ENCODE measurements at regions not wholly inside any gene's neighbourhood (a gene's known extent, or its start where the extent isn't known, plus 50 kb on each side); places are given as distances from the start of the nearest gene placed in this dataset.

DNA sequence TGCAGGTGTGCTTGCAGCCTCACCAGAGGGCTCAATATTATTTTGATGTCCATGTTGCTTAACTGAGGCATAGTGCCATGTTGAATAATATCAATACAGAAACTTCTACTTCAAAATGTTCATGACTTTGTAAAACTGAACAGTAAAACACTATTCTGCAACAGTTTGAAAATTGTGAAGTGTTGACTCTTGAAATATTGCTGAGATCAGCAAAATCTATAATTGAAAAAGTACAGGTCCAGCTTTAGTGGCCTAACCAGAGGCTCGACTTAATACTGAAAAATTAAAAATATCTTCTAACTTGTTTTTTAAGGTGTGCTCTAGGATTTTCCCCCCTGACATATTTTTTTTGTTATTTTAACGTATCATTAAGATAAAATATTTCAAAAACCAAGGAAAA is 1460.7 kb downstream of the EFNB2 start:
- DNase-seq (ENCODE audit: low spot score in 2 of 2): no peak
- WGBS, 2 donors: 86 to 89% methylated on average over 2 of the region's 2 CpGs
- intact Hi-C loops (cut with DNase I; ENCODE audit: low total_unique reads): no loop called here
- H3K4me3 ChIP-seq (ENCODE audit: low read depth, poor library complexity, severe bottlenecking): no peak overlapping the region
- no peak for TF ChIP-seq POLR2A (IDR thresholded peaks at IDR 0.05)
- TF ChIP-seq, protein P1, sequence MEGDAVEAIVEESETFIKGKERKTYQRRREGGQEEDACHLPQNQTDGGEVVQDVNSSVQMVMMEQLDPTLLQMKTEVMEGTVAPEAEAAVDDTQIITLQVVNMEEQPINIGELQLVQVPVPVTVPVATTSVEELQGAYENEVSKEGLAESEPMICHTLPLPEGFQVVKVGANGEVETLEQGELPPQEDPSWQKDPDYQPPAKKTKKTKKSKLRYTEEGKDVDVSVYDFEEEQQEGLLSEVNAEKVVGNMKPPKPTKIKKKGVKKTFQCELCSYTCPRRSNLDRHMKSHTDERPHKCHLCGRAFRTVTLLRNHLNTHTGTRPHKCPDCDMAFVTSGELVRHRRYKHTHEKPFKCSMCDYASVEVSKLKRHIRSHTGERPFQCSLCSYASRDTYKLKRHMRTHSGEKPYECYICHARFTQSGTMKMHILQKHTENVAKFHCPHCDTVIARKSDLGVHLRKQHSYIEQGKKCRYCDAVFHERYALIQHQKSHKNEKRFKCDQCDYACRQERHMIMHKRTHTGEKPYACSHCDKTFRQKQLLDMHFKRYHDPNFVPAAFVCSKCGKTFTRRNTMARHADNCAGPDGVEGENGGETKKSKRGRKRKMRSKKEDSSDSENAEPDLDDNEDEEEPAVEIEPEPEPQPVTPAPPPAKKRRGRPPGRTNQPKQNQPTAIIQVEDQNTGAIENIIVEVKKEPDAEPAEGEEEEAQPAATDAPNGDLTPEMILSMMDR (IDR thresholded peaks at IDR 0.05): no peak

DNA sequence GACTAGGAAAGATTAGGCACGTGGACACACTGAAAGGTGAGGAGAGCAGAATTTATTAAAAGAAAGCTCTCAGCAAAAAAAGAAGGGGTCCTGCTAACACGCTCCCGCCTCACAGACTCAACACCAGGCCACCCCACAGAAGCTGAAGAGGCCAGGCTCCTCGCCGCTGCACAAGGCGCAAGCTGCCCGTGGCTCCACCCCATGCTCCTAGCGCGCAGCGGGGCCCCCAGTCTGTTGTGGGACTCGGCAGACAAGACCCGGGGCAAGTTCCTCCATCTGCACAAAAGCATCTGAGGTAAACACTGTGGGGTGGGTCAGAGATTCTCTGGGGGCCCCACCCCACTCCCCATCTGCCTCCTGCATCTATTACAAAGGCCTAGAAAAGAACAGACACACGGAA is 1462.4 kb downstream of the EFNB2 start:
- intact Hi-C loops (cut with DNase I; ENCODE audit: low total_unique reads): no loop called here
- H3K4me3 ChIP-seq (ENCODE audit: low read depth, poor library complexity, severe bottlenecking): no peak overlapping the region
- no peak for DNase-seq (ENCODE audit: low spot score in 2 of 2)
- TF ChIP-seq, protein P1 (IDR thresholded peaks at IDR 0.05): no peak
- no peak for TF ChIP-seq POLR2A (IDR thresholded peaks at IDR 0.05)
- 95 to 97% methylated on average over 13 of the region's 13 CpGs for WGBS, 2 donors

- TF ChIP-seq POLR2A (IDR thresholded peaks at IDR 0.05): no peak
- TF ChIP-seq, protein P1 (IDR thresholded peaks at IDR 0.05): no peak
- 90 to 98% methylated on average over 1 of the region's 1 CpG for WGBS, 2 donors
- no peak overlapping the region for H3K4me3 ChIP-seq (ENCODE audit: low read depth, poor library complexity, severe bottlenecking)
- DNase-seq (ENCODE audit: low spot score in 2 of 2): no peak
- intact Hi-C loops (cut with DNase I; ENCODE audit: low total_unique reads): no loop called here
These were observed 1465.0 kb downstream of the EFNB2 start for GRCh38 chr13:105070452-105070851.

GRCh38 chr13:105069106-105069505 is 1466.4 kb downstream of the EFNB2 start:
- DNase-seq (ENCODE audit: low spot score in 2 of 2): no peak
- intact Hi-C loops (cut with DNase I; ENCODE audit: low total_unique reads): no loop called here
- H3K4me3 ChIP-seq (ENCODE audit: low read depth, poor library complexity, severe bottlenecking): no peak overlapping the region
- TF ChIP-seq, protein P1 (IDR thresholded peaks at IDR 0.05): no peak
- TF ChIP-seq POLR2A (IDR thresholded peaks at IDR 0.05): no peak

DNA sequence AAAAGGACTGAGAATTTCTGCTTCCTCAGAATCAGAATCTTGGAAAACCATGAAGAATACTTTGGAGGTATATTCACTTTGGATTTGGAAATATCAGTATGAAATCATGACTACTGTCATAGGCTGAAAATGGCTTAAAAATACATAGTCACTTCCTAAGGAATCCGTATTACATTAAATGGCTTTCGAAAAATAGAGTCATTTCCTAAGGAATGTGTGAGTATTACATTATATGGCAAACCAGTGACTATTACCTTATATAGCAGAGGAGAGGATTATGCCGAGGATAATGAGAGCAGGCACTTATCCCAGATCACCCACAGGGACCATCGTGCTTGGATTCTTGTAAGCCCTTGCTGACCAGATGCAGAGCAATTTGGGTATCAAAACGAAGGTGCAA is 1471.8 kb downstream of the EFNB2 start:
- TF ChIP-seq, protein P1 (IDR thresholded peaks at IDR 0.05): no peak
- TF ChIP-seq POLR2A (IDR thresholded peaks at IDR 0.05): no peak
- no peak for DNase-seq (ENCODE audit: low spot score in 2 of 2)
- intact Hi-C loops (cut with DNase I; ENCODE audit: low total_unique reads): no loop called here
- H3K4me3 ChIP-seq (ENCODE audit: low read depth, poor library complexity, severe bottlenecking): no peak overlapping the region
- 88 to 91% methylated on average over 5 of the region's 5 CpGs for WGBS, 2 donors

DNA sequence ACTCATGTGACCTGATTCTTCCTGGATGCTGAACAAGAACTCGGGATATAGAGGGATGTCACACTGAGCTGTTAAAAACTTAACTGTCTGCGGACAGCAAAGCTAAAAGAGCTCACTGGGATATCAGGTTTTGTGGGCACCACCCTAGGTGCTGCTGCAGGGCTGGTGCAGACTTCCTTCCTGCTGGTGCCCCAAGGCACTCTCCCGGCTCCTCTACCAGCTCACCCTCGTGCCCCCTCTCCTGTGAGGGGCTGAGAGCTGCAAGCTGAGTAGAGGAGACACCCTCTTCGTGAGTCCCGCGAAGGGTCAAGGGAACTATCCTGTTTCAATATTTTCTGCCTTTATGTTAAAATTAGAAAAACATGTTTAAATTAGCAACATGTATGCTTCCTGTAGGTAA is 1475.7 kb downstream of the EFNB2 start:
- no peak for DNase-seq (ENCODE audit: low spot score in 2 of 2)
- intact Hi-C loops (cut with DNase I; ENCODE audit: low total_unique reads): no loop called here
- TF ChIP-seq, protein P1 (IDR thresholded peaks at IDR 0.05): no peak
- no peak for TF ChIP-seq POLR2A (IDR thresholded peaks at IDR 0.05)
- 80 to 90% methylated on average over 7 of the region's 7 CpGs for WGBS, 2 donors
- H3K4me3 ChIP-seq (ENCODE audit: low read depth, poor library complexity, severe bottlenecking): no peak overlapping the region

Data from lower leg skin (tissue), 4 donors.